ENCODE measurements at regions not wholly inside any gene's neighbourhood (a gene's known extent, or its start where the extent isn't known, plus 50 kb on each side); places are given as distances from the start of the nearest gene placed in this dataset.
"Not testable (repeated sequence)": the region's sequence is repeated elsewhere in the genome, so short reads cannot be mapped to it uniquely, and the experiment has no call there.

GRCh38 chr16:29600111-29601000, 62.7 kb upstream of the SPN start:
- H3K36me3 Mint-ChIP-seq = not testable (repeated sequence)

GRCh38 chr16:29602247-29602625, 60.8 kb upstream of the SPN start:
- H3K9me3 ChIP-seq (ENCODE audit: control insufficient read depth in 1 of 2, low read length in 2 of 2); H3K36me3 Mint-ChIP-seq; CTCF ChIA-PET (ENCODE audit: partially characterized antibody); H3K27ac ChIP-seq (ENCODE audit: low read depth, low read length); H3K27me3 ChIP-seq (ENCODE audit: insufficient read depth, low read length); H3K36me3 ChIP-seq (ENCODE audit: insufficient read depth, low read length); POLR2A ChIA-PET (ENCODE audit: partially characterized antibody); H3K9me3 Mint-ChIP-seq; DNase-seq; intact Hi-C loops (cut with micrococcal nuclease); H3K4me3 ChIP-seq (ENCODE audit: low read length in 2 of 2); H3K27me3 Mint-ChIP-seq: not testable (repeated sequence)
- H3K27ac Mint-ChIP-seq = peak overlapping the region; percentile 64 to 92 (median 80)
- H3K4me1 Mint-ChIP-seq = peaks cover 18 to 53% (median 36%) of the 10 kb centered on the region in 4 donors
- peaks cover 35% of the 10 kb centered on the region for H3K4me1 ChIP-seq (ENCODE audit: insufficient read depth, low read length)
- peak overlapping the region; percentile 21 to 76 (median 62) for H3K4me3 Mint-ChIP-seq

More at GRCh38 chr16:29600111-29601000, 62.7 kb upstream of the SPN start:
- H3K9me3 Mint-ChIP-seq; H3K36me3 ChIP-seq (ENCODE audit: insufficient read depth, low read length); H3K27me3 ChIP-seq (ENCODE audit: insufficient read depth, low read length); CTCF ChIA-PET (ENCODE audit: partially characterized antibody); H3K9me3 ChIP-seq (ENCODE audit: control insufficient read depth in 1 of 2, low read length in 2 of 2); H3K27me3 Mint-ChIP-seq; intact Hi-C loops (cut with micrococcal nuclease): not testable (repeated sequence)
- Mint-ChIP-seq H3K4me1 (peaks cover 20 to 58% (median 37%) of the 10 kb centered on the region in 4 donors), H3K4me3 (peak overlapping the region; percentile 73 to 86 (median 79)), H3K27ac (peak overlapping the region; percentile 79 to 95 (median 88))
- Histone ChIP-seq H3K4me3 (ENCODE audit: low read length in 2 of 2) (peak overlapping the region in 1 of 2 donors; percentile 32), H3K4me1 (ENCODE audit: insufficient read depth, low read length) (peaks cover 38% of the 10 kb centered on the region), H3K27ac (ENCODE audit: low read depth, low read length) (peak overlapping the region; percentile 56)
- DNase-seq = peak; percentile 47 to 57 (median 55)
- POLR2A ChIA-PET (ENCODE audit: partially characterized antibody) = interaction anchor here (1.2 kb wide), 1 partner anchor 62 kb away, joined by 7 read pairs; the partner anchor contains the start of gene SPN

- H3K36me3 ChIP-seq (ENCODE audit: insufficient read depth, low read length); H3K4me3 ChIP-seq (ENCODE audit: low read length in 2 of 2); POLR2A ChIA-PET (ENCODE audit: partially characterized antibody); H3K27me3 ChIP-seq (ENCODE audit: insufficient read depth, low read length); DNase-seq; H3K36me3 Mint-ChIP-seq; H3K27me3 Mint-ChIP-seq; H3K9me3 Mint-ChIP-seq; H3K27ac ChIP-seq (ENCODE audit: low read depth, low read length); H3K9me3 ChIP-seq (ENCODE audit: control insufficient read depth in 1 of 2, low read length in 2 of 2); CTCF ChIA-PET (ENCODE audit: partially characterized antibody); intact Hi-C loops (cut with micrococcal nuclease): not testable (repeated sequence)
- H3K4me1 ChIP-seq (ENCODE audit: insufficient read depth, low read length) = peaks cover 35% of the 10 kb centered on the region
- Mint-ChIP-seq H3K4me3 (peak overlapping the region in 6 of 8 donors; percentile 23 to 76 (median 34)), H3K27ac (peak overlapping the region in 6 of 7 donors; percentile 22 to 86 (median 72)), H3K4me1 (peaks cover 21 to 58% (median 39%) of the 10 kb centered on the region in 4 donors)
Observed at GRCh38 chr16:29602683-29603088, 60.4 kb upstream of the SPN start.

- H3K4me1 Mint-ChIP-seq = peaks cover 18 to 64% (median 39%) of the 10 kb centered on the region in 4 donors
- H3K27me3 ChIP-seq (ENCODE audit: insufficient read depth, low read length); H3K4me3 ChIP-seq (ENCODE audit: low read length in 2 of 2); H3K36me3 ChIP-seq (ENCODE audit: insufficient read depth, low read length); H3K36me3 Mint-ChIP-seq; POLR2A ChIA-PET (ENCODE audit: partially characterized antibody); CTCF ChIA-PET (ENCODE audit: partially characterized antibody); H3K27me3 Mint-ChIP-seq; H3K27ac ChIP-seq (ENCODE audit: low read depth, low read length); DNase-seq; H3K9me3 ChIP-seq (ENCODE audit: control insufficient read depth in 1 of 2, low read length in 2 of 2); intact Hi-C loops (cut with micrococcal nuclease); H3K9me3 Mint-ChIP-seq: not testable (repeated sequence)
- peak overlapping the region in 1 of 8 donors; percentile 39 for H3K4me3 Mint-ChIP-seq
- H3K4me1 ChIP-seq (ENCODE audit: insufficient read depth, low read length) = peaks cover 24% of the 10 kb centered on the region
- peak overlapping the region in 5 of 7 donors; percentile 45 to 86 (median 77) for H3K27ac Mint-ChIP-seq
Observed at GRCh38 chr16:29604631-29605549, 58.2 kb upstream of the SPN start.

- POLR2A ChIA-PET (ENCODE audit: partially characterized antibody) = interaction anchor here (0.6 kb wide), 1 partner anchor 148 kb away, joined by 3 read pairs; no protein-coding TSS in a partner anchor
Observed at GRCh38 chr16:29605593-29606205, 57.3 kb upstream of the SPN start.

GRCh38 chr16:29606669-29607427, 56.2 kb upstream of the SPN start:
- H3K4me1 Mint-ChIP-seq = peaks cover 17 to 54% (median 32%) of the 10 kb centered on the region in 4 donors
- H3K27me3 ChIP-seq (ENCODE audit: insufficient read depth, low read length); CTCF ChIA-PET (ENCODE audit: partially characterized antibody); intact Hi-C loops (cut with micrococcal nuclease); H3K4me3 ChIP-seq (ENCODE audit: low read length in 2 of 2); H3K4me3 Mint-ChIP-seq; H3K27me3 Mint-ChIP-seq; H3K27ac ChIP-seq (ENCODE audit: low read depth, low read length); H3K36me3 Mint-ChIP-seq; H3K9me3 Mint-ChIP-seq; H3K36me3 ChIP-seq (ENCODE audit: insufficient read depth, low read length); DNase-seq; H3K9me3 ChIP-seq (ENCODE audit: control insufficient read depth in 1 of 2, low read length in 2 of 2): not testable (repeated sequence)
- peaks cover 13% of the 10 kb centered on the region for H3K4me1 ChIP-seq (ENCODE audit: insufficient read depth, low read length)
- H3K27ac Mint-ChIP-seq = peak overlapping the region in 3 of 7 donors; percentile 2 to 48 (median 17)
- POLR2A ChIA-PET (ENCODE audit: partially characterized antibody) = interaction anchor here (0.6 kb wide), 1 partner anchor 147 kb away, joined by 3 read pairs; no protein-coding TSS in a partner anchor

More at GRCh38 chr16:29605593-29606205, 57.3 kb upstream of the SPN start:
- DNase-seq; CTCF ChIA-PET (ENCODE audit: partially characterized antibody); H3K36me3 ChIP-seq (ENCODE audit: insufficient read depth, low read length); H3K27me3 Mint-ChIP-seq; H3K4me3 ChIP-seq (ENCODE audit: low read length in 2 of 2); H3K4me3 Mint-ChIP-seq; H3K36me3 Mint-ChIP-seq; intact Hi-C loops (cut with micrococcal nuclease); H3K9me3 Mint-ChIP-seq; H3K9me3 ChIP-seq (ENCODE audit: control insufficient read depth in 1 of 2, low read length in 2 of 2); H3K27ac ChIP-seq (ENCODE audit: low read depth, low read length); H3K27me3 ChIP-seq (ENCODE audit: insufficient read depth, low read length): not testable (repeated sequence)
- peak overlapping the region in 1 of 7 donors; percentile 37 for H3K27ac Mint-ChIP-seq
- peaks cover 16 to 57% (median 33%) of the 10 kb centered on the region in 4 donors for H3K4me1 Mint-ChIP-seq
- peaks cover 16% of the 10 kb centered on the region for H3K4me1 ChIP-seq (ENCODE audit: insufficient read depth, low read length)
